ENCODE measurements at regions not wholly inside any gene's neighbourhood (a gene's known extent, or its start where the extent isn't known, plus 50 kb on each side); places are given as distances from the start of the nearest gene placed in this dataset.

DNA sequence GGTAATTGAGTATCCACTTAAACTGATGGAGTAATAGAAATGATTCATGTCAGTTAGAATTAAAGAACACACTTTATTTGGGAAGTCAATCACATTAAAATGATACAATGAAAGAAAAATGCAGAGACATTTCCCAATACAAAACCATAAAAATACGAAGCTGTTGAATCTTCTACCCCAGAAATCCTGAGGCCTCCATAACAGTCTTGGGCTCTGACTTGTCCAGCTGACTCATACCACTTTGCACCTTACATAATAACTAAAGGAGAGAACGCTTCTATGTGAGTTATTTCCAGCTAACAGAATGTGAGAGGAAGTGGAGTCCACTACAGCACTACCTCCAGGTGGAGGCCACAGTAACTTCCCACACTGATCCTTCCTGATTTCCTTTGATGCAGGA is 305.0 kb downstream of the MRPS30 start:
- TF ChIP-seq, protein P1, sequence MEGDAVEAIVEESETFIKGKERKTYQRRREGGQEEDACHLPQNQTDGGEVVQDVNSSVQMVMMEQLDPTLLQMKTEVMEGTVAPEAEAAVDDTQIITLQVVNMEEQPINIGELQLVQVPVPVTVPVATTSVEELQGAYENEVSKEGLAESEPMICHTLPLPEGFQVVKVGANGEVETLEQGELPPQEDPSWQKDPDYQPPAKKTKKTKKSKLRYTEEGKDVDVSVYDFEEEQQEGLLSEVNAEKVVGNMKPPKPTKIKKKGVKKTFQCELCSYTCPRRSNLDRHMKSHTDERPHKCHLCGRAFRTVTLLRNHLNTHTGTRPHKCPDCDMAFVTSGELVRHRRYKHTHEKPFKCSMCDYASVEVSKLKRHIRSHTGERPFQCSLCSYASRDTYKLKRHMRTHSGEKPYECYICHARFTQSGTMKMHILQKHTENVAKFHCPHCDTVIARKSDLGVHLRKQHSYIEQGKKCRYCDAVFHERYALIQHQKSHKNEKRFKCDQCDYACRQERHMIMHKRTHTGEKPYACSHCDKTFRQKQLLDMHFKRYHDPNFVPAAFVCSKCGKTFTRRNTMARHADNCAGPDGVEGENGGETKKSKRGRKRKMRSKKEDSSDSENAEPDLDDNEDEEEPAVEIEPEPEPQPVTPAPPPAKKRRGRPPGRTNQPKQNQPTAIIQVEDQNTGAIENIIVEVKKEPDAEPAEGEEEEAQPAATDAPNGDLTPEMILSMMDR (IDR thresholded peaks at IDR 0.05; ENCODE audit: low read depth, low read length, poor library complexity, severe bottlenecking) = no peak
- TF ChIP-seq EZH2phosphoT487 (IDR thresholded peaks at IDR 0.05; ENCODE audit: borderline replicate concordance, low read length) = no peak
